ENCODE measurements at regions not wholly inside any gene's neighbourhood (a gene's known extent, or its start where the extent isn't known, plus 50 kb on each side); places are given as distances from the start of the nearest gene placed in this dataset.

- no peak for TF ChIP-seq ATF3 (IDR thresholded peaks at IDR 0.05)
- TF ChIP-seq CTCF (IDR thresholded peaks at IDR 0.05; ENCODE audit: low read depth, low read length, missing input control), result no peak
- no peak for TF ChIP-seq YY1 (IDR thresholded peaks at IDR 0.05)
- TF ChIP-seq GABPA (IDR thresholded peaks at IDR 0.05 in 1 of 2, conservative IDR thresholded peaks at IDR 0.05 in 1 of 2), result no peak
- no peak for TF ChIP-seq RXRA (IDR thresholded peaks at IDR 0.05)
- TF ChIP-seq MAX (IDR thresholded peaks at IDR 0.05), result no peak
- no peak for TF ChIP-seq TAF1 (conservative IDR thresholded peaks at IDR 0.05)
- no peak for TF ChIP-seq JUND (IDR thresholded peaks at IDR 0.05)
- no peak for TF ChIP-seq HNF4G (IDR thresholded peaks at IDR 0.05)
- no peak for TF ChIP-seq ZBTB33 (IDR thresholded peaks at IDR 0.05)
- no peak for TF ChIP-seq SP1 (IDR thresholded peaks at IDR 0.05)
- TF ChIP-seq REST (IDR thresholded peaks at IDR 0.05), result no peak
- no peak for TF ChIP-seq EGR1 (IDR thresholded peaks at IDR 0.05; ENCODE audit: low read depth in 2 of 2)
- no peak for TF ChIP-seq RAD21 (IDR thresholded peaks at IDR 0.05)
These were observed 124.3 kb upstream of the MED13 start for GRCh38 chr17:62189377-62189776.
